ENCODE measurements at regions not wholly inside any gene's neighbourhood (a gene's known extent, or its start where the extent isn't known, plus 50 kb on each side); places are given as distances from the start of the nearest gene placed in this dataset.

GRCh38 chr6:4521070-4521469, 255.1 kb upstream of the CDYL start:
- H3K27me3 ChIP-seq (ENCODE audit: control insufficient read depth, insufficient read depth, low read length) = no peaks in the 10 kb centered on the region; the same call in 1 of the 2 replicates
- CTCF ChIA-PET = no interaction called here
- DNase-seq (ENCODE audit: low read depth) = no peak
- POLR2A ChIA-PET = no interaction called here
- H3K4me3 ChIP-seq (ENCODE audit: low read depth, low read length) = no peak overlapping the region
- no peaks in the 10 kb centered on the region for H3K36me3 ChIP-seq (ENCODE audit: control insufficient read depth, insufficient read depth, low read length)
- TF ChIP-seq CTCF (IDR thresholded peaks at IDR 0.05; ENCODE audit: insufficient read depth, low read depth, low read length) = no peak

- Histone ChIP-seq H3K27me3 (ENCODE audit: control insufficient read depth, insufficient read depth, low read length) (no peaks in the 10 kb centered on the region), H3K36me3 (ENCODE audit: control insufficient read depth, insufficient read depth, low read length) (no peaks in the 10 kb centered on the region), H3K4me3 (ENCODE audit: low read depth, low read length) (no peak overlapping the region)
- ChIA-PET CTCF (no interaction called here), POLR2A (no interaction called here)
- no peak for TF ChIP-seq CTCF (IDR thresholded peaks at IDR 0.05; ENCODE audit: insufficient read depth, low read depth, low read length)
- no peak for DNase-seq (ENCODE audit: low read depth)
Measured at GRCh38 chr6:4518506-4518905, 257.7 kb upstream of the CDYL start.

- no peak overlapping the region for H3K4me3 ChIP-seq (ENCODE audit: low read depth, low read length)
- H3K36me3 ChIP-seq (ENCODE audit: control insufficient read depth, insufficient read depth, low read length) = no peaks in the 10 kb centered on the region
- no peak for TF ChIP-seq CTCF (IDR thresholded peaks at IDR 0.05; ENCODE audit: insufficient read depth, low read depth, low read length)
- no peaks in the 10 kb centered on the region for H3K27me3 ChIP-seq (ENCODE audit: control insufficient read depth, insufficient read depth, low read length)
- CTCF ChIA-PET = no interaction called here
- no peak for DNase-seq (ENCODE audit: low read depth)
- POLR2A ChIA-PET = no interaction called here
Measured at GRCh38 chr6:4516206-4516605, 260.0 kb upstream of the CDYL start.

GRCh38 chr6:4513561-4513960, 262.6 kb upstream of the CDYL start:
- TF ChIP-seq CTCF (IDR thresholded peaks at IDR 0.05; ENCODE audit: insufficient read depth, low read depth, low read length) = no peak
- no peak for DNase-seq (ENCODE audit: low read depth)
- Histone ChIP-seq H3K27me3 (ENCODE audit: control insufficient read depth, insufficient read depth, low read length) (no peaks in the 10 kb centered on the region), H3K4me3 (ENCODE audit: low read depth, low read length) (no peak overlapping the region), H3K36me3 (ENCODE audit: control insufficient read depth, insufficient read depth, low read length) (no peaks in the 10 kb centered on the region)
- ChIA-PET CTCF (no interaction called here), POLR2A (no interaction called here)

- CTCF ChIA-PET = no interaction called here
- Histone ChIP-seq H3K4me3 (ENCODE audit: low read depth, low read length) (no peak overlapping the region), H3K27me3 (ENCODE audit: control insufficient read depth, insufficient read depth, low read length) (no peaks in the 10 kb centered on the region), H3K36me3 (ENCODE audit: control insufficient read depth, insufficient read depth, low read length) (no peaks in the 10 kb centered on the region)
- POLR2A ChIA-PET = no interaction called here
- no peak for TF ChIP-seq CTCF (IDR thresholded peaks at IDR 0.05; ENCODE audit: insufficient read depth, low read depth, low read length)
- DNase-seq (ENCODE audit: low read depth) = no peak
Measured at GRCh38 chr6:4512051-4512471, 264.1 kb upstream of the CDYL start.
